Activated T-helper 1 cell treated with anti-CD3 and anti-CD28 coated beads, Interleukin-12 subunit alpha, Interleukin-12 subunit beta, Interleukin-2, Interleukin-4 antibody, amounts not matched to agents 30 ng/mL and 10 ng/mL and 1 ng/mL, durations not matched to agents 14 hours and 24 hours and 36 hours (primary cell): ENCODE measurements at regions not wholly inside any gene's neighbourhood (a gene's known extent, or its start where the extent isn't known, plus 50 kb on each side); places are given as distances from the start of the nearest gene placed in this dataset.

Experiments
- DNase-seq: peaks from one replicate; pipeline ENCODE4 v3.0.0; 2021; ENCODE audit warnings: low spot score
- H3K27ac Mint-ChIP-seq: one replicate; pipeline ENCODE4 v1.8.0; 2021; ENCODE audit warnings: mild to moderate bottlenecking, mixed read lengths
- H3K27me3 Mint-ChIP-seq: one replicate; pipeline ENCODE4 v1.8.0; 2022; ENCODE audit warnings: mild to moderate bottlenecking, moderate library complexity, mixed read lengths; ENCODE audit not compliant: insufficient read depth
- H3K36me3 Mint-ChIP-seq: one replicate; pipeline ENCODE4 v1.8.0; 2021; ENCODE audit warnings: low read depth, mixed read lengths
- H3K4me1 Mint-ChIP-seq: one replicate; pipeline ENCODE4 v1.8.0; 2021; ENCODE audit warnings: low read depth, mixed read lengths
- H3K4me3 Mint-ChIP-seq: one replicate; pipeline ENCODE4 v1.8.0; 2021; ENCODE audit warnings: mild to moderate bottlenecking, moderate library complexity, mixed read lengths
- H3K9me3 Mint-ChIP-seq: one replicate; pipeline ENCODE4 v1.8.0; 2021; ENCODE audit warnings: mixed read lengths
- intact Hi-C: fragments of 100-400 bp; cut with micrococcal nuclease; formaldehyde crosslinking; loops from one replicate; pipeline ENCODE4 v1.15.1; 2024

- Mint-ChIP-seq H3K4me1 (no peaks in the 10 kb centered on the region), H3K27ac (no peak overlapping the region), H3K36me3 (no peaks in the 10 kb centered on the region), H3K27me3 (no peaks in the 10 kb centered on the region), H3K4me3 (no peak overlapping the region), H3K9me3 (no peaks in the 10 kb centered on the region)
- DNase-seq = no peak
- intact Hi-C loops = no loop called here
Measured at GRCh38 chr5:87924436-87924835, 344.2 kb downstream of the TMEM161B start.

- Mint-ChIP-seq H3K27ac (no peak overlapping the region), H3K9me3 (no peaks in the 10 kb centered on the region), H3K27me3 (peaks cover 2% of the 10 kb centered on the region), H3K4me1 (no peaks in the 10 kb centered on the region), H3K4me3 (no peak overlapping the region), H3K36me3 (no peaks in the 10 kb centered on the region)
- intact Hi-C loops = no loop called here
- no peak for DNase-seq
Measured at GRCh38 chr5:87916320-87916719, 352.3 kb downstream of the TMEM161B start.

- Mint-ChIP-seq H3K4me1 (no peaks in the 10 kb centered on the region), H3K27ac (no peak overlapping the region), H3K27me3 (peaks cover 2% of the 10 kb centered on the region), H3K4me3 (no peak overlapping the region), H3K36me3 (no peaks in the 10 kb centered on the region), H3K9me3 (no peaks in the 10 kb centered on the region)
- intact Hi-C loops = no loop called here
- DNase-seq = no peak
Measured at GRCh38 chr5:87912419-87912818, 356.2 kb downstream of the TMEM161B start.

DNA sequence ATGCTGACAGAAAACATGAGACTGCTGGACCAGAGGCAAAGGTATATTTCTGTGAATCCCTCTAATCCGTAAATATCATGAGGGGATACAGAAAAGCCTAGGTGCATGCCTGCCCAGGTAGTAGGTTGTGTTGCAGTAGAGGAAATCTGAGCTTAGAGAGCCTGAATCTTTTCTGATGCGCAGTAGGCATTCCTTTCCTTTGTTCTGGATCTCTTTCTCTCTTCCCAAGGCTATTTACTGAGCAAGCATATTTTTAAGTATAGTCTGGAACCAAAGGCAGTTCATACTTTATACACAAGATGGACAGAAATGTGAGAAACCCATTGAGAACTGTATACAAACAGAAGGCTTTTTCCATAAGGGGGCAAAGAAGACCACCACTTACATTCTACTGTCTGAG, 359.3 kb downstream of the TMEM161B start:
- no peak overlapping the region for H3K4me3 Mint-ChIP-seq
- no peaks in the 10 kb centered on the region for H3K4me1 Mint-ChIP-seq
- intact Hi-C loops = no loop called here
- no peak for DNase-seq
- H3K36me3 Mint-ChIP-seq = no peaks in the 10 kb centered on the region
- H3K27ac Mint-ChIP-seq = no peak overlapping the region
- no peaks in the 10 kb centered on the region for H3K9me3 Mint-ChIP-seq
- no peaks in the 10 kb centered on the region for H3K27me3 Mint-ChIP-seq

DNA sequence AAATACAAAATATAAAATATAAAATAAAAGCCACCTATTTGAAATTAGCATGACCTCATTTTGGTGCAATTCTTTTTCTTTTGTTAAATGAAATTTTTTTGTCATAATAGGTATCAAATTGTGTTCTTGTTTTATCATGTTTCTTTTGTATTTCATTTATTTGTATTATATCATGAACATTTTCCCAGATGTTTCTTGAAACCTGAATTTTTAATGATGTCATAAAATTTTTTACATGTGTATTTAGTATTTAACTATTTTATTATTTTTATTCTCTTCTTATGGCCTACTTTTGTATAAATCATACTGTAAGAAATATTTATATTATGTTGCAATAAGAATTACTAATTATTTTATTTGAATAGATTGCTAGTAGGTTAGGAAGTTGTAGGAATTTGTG, 361.7 kb downstream of the TMEM161B start:
- Mint-ChIP-seq H3K36me3 (no peaks in the 10 kb centered on the region), H3K4me3 (no peak overlapping the region), H3K9me3 (no peaks in the 10 kb centered on the region), H3K27ac (no peak overlapping the region), H3K27me3 (no peaks in the 10 kb centered on the region), H3K4me1 (no peaks in the 10 kb centered on the region)
- no peak for DNase-seq
- intact Hi-C loops = no loop called here

GRCh38 chr5:87900419-87900818, 368.2 kb downstream of the TMEM161B start:
- Mint-ChIP-seq H3K27ac (no peak overlapping the region), H3K36me3 (no peaks in the 10 kb centered on the region), H3K4me3 (no peak overlapping the region), H3K9me3 (no peaks in the 10 kb centered on the region), H3K4me1 (no peaks in the 10 kb centered on the region), H3K27me3 (no peaks in the 10 kb centered on the region)
- intact Hi-C loops = no loop called here
- no peak for DNase-seq

GRCh38 chr5:87899721-87900131, 368.9 kb downstream of the TMEM161B start:
- no peaks in the 10 kb centered on the region for H3K27me3 Mint-ChIP-seq
- DNase-seq = no peak
- no peaks in the 10 kb centered on the region for H3K9me3 Mint-ChIP-seq
- no peaks in the 10 kb centered on the region for H3K36me3 Mint-ChIP-seq
- H3K4me3 Mint-ChIP-seq = no peak overlapping the region
- no peaks in the 10 kb centered on the region for H3K4me1 Mint-ChIP-seq
- intact Hi-C loops = no loop called here
- no peak overlapping the region for H3K27ac Mint-ChIP-seq

- no peak for DNase-seq
- intact Hi-C loops = no loop called here
- no peaks in the 10 kb centered on the region for H3K4me1 Mint-ChIP-seq
- no peaks in the 10 kb centered on the region for H3K27me3 Mint-ChIP-seq
- no peak overlapping the region for H3K27ac Mint-ChIP-seq
- H3K4me3 Mint-ChIP-seq = no peak overlapping the region
- H3K9me3 Mint-ChIP-seq = no peaks in the 10 kb centered on the region
- H3K36me3 Mint-ChIP-seq = no peaks in the 10 kb centered on the region
Measured at GRCh38 chr5:87899208-87899661, 369.4 kb downstream of the TMEM161B start.

GRCh38 chr5:87898574-87898973, 370.1 kb downstream of the TMEM161B start:
- H3K4me3 Mint-ChIP-seq = no peak overlapping the region
- no peaks in the 10 kb centered on the region for H3K4me1 Mint-ChIP-seq
- H3K27ac Mint-ChIP-seq = no peak overlapping the region
- no peaks in the 10 kb centered on the region for H3K9me3 Mint-ChIP-seq
- intact Hi-C loops = no loop called here
- DNase-seq = no peak
- no peaks in the 10 kb centered on the region for H3K36me3 Mint-ChIP-seq
- no peaks in the 10 kb centered on the region for H3K27me3 Mint-ChIP-seq

- Mint-ChIP-seq H3K36me3 (no peaks in the 10 kb centered on the region), H3K4me1 (no peaks in the 10 kb centered on the region), H3K27ac (no peak overlapping the region), H3K9me3 (no peaks in the 10 kb centered on the region), H3K27me3 (no peaks in the 10 kb centered on the region), H3K4me3 (no peak overlapping the region)
- intact Hi-C loops = no loop called here
- no peak for DNase-seq
Measured at GRCh38 chr5:87888139-87888538, 380.5 kb downstream of the TMEM161B start.

DNA sequence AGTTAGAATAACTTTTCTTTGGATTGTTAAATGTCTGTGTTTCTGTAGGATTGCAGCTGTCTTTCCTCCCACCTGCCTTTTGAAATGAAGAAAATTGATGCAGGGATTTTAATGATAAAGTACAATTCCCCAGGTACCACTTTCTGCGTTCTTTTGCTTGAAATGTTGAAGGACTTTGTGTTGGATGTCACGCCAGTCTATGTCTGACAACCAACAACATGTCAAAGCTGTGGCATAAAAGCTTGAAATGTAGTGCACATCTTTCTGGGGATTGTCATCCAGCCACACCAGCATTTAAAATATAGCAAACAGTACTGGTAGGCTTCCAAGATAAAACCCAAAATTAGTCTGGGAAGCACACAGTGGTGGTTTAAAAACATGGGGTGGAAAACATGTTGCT, 381.4 kb downstream of the TMEM161B start:
- Mint-ChIP-seq H3K27ac (no peak overlapping the region), H3K4me1 (no peaks in the 10 kb centered on the region)

DNA sequence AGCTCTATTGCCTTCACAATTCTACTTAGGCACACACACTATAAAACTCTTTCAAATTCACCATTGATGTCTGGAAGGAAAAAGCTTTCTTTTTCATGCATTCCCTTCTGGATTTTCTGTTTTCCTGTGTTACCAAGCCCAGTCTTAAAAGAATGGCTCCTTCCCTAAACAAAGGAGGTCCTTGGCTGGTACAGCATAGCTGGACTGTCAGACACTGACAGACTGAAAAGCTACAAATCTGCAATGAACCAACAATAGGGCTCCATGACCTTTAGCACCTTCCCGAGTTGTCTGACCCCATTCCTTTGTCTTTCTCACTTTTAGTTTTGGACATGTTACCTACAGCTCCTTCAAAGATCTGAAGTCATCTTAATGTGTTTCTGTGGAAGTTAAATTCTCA, 382.5 kb downstream of the TMEM161B start:
- intact Hi-C loops = no loop called here
- no peaks in the 10 kb centered on the region for H3K4me1 Mint-ChIP-seq
- no peaks in the 10 kb centered on the region for H3K36me3 Mint-ChIP-seq
- no peak overlapping the region for H3K4me3 Mint-ChIP-seq
- H3K9me3 Mint-ChIP-seq = no peaks in the 10 kb centered on the region
- no peak overlapping the region for H3K27ac Mint-ChIP-seq
- H3K27me3 Mint-ChIP-seq = no peaks in the 10 kb centered on the region
- DNase-seq = no peak

More for the DNA sequence above, 381.4 kb downstream of the TMEM161B start:
- Mint-ChIP-seq H3K9me3 (no peaks in the 10 kb centered on the region), H3K27me3 (no peaks in the 10 kb centered on the region), H3K4me3 (no peak overlapping the region), H3K36me3 (no peaks in the 10 kb centered on the region)
- intact Hi-C loops = no loop called here
- DNase-seq = no peak

GRCh38 chr5:87885758-87886157, 382.9 kb downstream of the TMEM161B start:
- intact Hi-C loops = no loop called here
- Mint-ChIP-seq H3K9me3 (no peaks in the 10 kb centered on the region), H3K4me1 (no peaks in the 10 kb centered on the region), H3K27ac (no peak overlapping the region), H3K27me3 (peaks cover 1% of the 10 kb centered on the region), H3K36me3 (no peaks in the 10 kb centered on the region), H3K4me3 (no peak overlapping the region)
- DNase-seq = no peak

DNA sequence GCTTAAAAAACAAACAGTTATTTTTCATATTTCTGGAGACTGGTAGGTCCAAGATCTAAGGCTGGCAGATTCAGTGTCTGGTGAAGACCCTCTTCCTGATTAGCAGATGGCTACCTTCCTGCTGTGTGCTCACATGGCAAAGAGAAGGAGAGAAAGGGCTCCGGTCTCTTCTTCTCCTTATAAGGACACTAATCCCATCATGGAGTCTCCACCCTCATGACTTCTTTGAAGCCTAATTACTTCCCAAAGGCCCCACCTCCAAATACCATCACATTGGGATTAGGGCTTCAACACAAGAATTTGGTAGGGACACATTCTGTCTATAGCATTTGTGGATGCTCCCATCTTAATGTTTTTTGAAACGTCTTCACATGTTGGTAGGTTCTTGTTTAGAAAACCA, 391.1 kb downstream of the TMEM161B start:
- Mint-ChIP-seq H3K36me3 (no peaks in the 10 kb centered on the region), H3K4me3 (no peak overlapping the region)
- intact Hi-C loops = no loop called here

More for the DNA sequence above, 391.1 kb downstream of the TMEM161B start:
- Mint-ChIP-seq H3K27me3 (peaks cover 2% of the 10 kb centered on the region), H3K9me3 (no peaks in the 10 kb centered on the region), H3K27ac (no peak overlapping the region), H3K4me1 (no peaks in the 10 kb centered on the region)
- no peak for DNase-seq
